ENCODE measurements at regions not wholly inside any gene's neighbourhood (a gene's known extent, or its start where the extent isn't known, plus 50 kb on each side); places are given as distances from the start of the nearest gene placed in this dataset.
"Not testable (repeated sequence)": the region's sequence is repeated elsewhere in the genome, so short reads cannot be mapped to it uniquely, and the experiment has no call there.

DNA sequence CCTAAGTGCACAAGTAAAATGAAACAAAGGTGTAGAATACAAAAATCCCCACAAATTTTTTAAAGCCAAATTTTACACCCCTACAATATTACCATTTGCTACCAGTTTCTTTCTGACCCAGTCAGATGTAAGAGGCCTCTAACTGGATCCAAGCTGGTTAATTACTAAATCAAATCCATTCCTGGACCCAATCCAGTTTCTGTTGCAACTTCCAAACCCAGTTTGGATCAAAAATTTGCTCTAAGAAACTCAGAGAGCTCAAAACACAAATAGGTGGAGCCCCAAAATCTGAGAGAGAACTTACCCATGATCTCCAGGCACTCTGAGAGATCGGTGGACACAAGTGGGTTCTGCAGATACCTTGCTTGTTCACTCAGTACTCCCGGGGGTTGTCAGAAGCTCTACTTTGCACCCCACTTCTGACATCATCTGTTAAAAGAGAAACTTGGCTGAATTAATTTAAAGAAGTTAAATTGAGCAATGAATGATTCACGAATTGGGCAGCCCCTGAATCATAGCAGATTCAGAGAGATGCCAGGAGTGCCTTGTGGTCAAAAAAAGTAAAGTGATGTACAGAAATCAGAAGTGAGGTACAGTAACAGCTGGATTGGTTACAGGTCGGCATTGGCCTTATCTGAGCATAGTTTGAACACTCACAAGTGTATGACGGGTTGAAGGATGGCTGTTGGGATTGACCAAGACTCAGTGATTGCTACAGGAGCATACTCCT is 448.0 kb downstream of the KCNT2 start:
- no peak for DNase-seq (ENCODE audit: low spot score)

DNA sequence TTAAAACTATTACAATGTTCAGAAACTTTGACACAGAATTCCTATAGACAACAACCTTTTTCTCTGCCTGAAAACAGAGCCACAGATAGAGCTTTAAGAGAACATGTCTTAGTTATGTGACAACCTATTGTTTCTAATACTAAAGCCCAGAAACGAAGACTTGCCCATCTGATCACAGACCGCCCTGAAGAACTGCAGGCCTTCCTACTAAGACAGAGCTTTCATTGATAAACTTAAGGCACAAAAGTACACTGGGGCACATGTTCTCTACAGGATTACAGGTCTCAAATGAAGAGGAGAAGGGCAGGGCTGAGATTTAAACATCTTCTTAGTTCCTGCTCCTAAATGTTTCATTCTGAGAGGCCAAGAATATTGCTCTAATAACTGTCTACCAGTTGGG is 452.7 kb downstream of the KCNT2 start:
- DNase-seq (ENCODE audit: low spot score), result no peak

DNA sequence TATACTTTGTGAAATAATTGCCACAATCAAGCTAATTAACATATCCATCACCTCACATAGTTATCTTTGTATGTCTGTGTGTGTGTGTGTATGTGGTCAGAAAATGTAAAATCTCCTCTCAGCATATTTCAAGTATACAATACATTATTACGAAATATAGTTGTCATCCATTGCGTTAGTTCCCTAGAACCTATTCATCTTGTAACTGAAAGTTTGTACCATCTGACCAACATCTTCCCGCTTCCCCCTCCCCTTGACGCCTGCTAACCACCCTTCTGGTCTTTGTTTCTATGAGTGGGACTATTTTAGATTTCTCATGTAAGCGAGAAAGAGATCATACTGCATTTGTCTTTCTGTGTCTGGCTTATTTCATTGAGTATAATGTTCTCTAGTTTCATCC is 455.3 kb downstream of the KCNT2 start:
- DNase-seq (ENCODE audit: low spot score), result no peak

DNA sequence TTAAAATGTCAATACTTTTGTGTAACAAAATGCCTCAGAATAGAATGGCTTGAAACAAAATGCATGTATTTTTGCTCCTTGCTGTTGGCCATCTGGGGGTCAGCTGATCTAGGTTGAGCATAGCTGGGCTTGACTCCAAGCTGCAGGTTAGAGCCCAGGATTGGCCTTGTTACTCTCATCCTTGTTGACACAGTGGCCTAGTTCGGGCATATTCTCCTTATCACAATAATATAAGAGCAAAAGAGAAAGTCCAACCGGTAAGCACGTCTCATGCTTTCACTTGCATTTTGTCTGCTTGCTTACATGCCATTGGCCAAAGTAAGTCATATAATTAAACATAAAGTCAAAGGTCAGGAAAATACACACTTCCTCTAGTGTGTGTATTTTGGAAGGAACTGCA is 456.2 kb downstream of the KCNT2 start:
- DNase-seq (ENCODE audit: low spot score), result no peak

DNA sequence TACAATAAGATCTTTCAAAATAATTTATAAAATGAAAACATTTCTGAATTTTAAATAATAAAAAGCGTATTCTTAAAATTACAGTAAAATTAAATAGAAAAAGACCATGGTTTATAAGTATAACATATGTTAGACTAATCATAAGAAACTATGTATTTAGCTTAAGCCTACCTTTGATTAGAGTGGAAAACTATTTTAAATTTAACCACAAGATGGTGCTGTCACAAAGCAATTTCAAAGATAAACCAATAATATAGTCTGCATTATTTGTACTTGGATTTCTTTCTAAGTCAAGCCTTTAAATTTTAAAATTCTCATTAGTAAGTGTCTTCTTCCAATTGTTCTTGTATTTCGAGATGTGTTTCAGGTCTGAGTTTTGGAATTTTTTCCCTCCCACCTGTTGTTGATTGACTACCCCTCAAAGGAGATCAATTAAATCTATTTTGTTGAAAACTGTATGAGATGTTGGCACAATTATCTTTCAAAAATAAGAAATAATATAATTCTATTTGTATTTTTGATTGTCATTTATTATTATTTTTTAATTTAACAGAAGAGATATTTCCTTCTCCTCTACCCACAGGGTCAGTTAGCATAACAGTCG is 459.8 kb downstream of the KCNT2 start:
- no peak for DNase-seq (ENCODE audit: low spot score)

DNA sequence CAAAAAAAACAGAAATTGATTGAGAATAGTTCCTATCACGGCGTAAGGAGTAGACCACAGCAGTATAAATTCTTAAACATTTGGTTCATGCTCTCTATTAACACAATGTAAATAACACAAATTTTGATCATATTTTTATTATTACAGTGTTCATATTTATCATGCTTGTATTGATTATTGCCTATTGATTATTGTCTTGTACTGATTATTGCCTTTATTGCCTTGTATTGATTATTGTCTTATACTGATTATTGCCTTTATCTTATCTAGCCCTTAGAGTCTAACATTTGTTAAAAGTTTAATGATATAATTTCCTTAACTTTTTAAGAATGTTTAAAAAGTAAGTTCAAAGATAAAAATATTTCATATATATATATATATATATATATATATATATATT is 460.7 kb downstream of the KCNT2 start:
- no peak for DNase-seq (ENCODE audit: low spot score)

DNA sequence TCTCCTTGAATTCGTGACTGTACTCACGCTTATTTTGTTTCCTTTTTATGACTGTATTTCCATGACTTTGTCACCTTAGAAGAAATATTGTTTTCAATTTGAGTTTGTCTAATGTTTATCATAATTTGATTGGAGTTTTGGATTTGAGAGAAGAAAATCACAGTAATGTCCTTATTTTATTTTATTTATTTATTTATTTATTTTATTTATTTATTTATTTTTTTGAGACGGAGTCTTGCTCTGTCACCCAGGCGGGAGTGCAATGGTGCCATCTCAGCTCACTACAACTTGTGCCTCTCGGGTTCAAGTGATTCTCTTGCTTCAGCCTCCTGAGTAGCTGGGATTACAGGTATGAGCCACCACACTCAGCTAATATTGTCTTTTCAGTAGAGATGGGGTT is 463.1 kb downstream of the KCNT2 start:
- DNase-seq (ENCODE audit: low spot score), result not testable (repeated sequence)

DNA sequence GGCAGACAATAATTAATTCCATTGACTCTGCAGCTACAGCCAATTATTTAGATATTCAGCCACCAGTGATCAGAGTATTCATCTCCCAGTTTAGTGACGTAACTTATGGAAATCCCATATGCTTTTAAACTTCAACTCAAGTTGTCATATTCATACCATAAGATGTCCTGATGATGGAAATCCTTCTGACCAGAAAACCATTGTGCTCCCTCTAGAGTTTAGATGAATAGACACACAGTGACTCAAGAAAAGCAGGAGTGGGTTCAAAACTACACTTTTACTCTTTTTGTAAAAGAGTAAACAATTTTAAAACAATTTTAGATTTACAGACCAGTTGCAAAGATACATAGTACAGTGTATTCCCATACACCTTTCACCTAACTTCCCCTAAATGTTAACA is 463.7 kb downstream of the KCNT2 start:
- no peak for DNase-seq (ENCODE audit: low spot score)

DNA sequence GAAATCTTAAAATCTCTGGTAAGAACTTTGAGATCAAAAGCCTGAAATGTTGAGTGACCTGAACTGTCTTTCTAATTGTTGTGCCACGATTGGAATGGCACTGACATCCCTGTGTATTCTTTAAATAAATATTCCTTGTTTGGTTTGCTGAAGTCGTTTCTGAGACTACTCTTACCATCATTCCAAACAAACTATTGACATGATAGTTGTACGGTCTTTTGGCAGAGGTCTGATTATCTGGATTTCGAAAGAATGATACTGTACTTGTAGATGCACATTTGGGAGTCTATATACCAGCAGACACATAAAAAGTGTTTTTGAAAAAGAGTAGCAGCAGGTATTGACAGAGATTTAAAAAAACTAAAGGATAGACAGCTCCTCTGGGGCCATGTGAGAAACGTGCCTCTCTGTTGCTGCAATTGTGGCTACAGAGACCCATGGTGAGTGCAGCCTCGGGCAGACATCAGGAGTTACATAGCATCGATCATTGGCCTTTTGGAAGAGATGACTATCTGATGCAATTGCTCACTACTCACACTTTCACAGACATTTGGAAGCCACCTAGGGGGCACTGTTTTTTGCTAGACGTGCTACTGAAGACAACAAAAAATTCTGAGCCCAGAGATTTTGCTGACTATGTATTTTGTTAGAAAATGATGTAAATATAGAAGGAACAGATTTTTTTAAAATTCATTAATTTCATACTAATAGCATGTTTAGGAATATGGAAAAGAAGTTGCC is 464.5 kb downstream of the KCNT2 start:
- no peak for DNase-seq (ENCODE audit: low spot score)

DNA sequence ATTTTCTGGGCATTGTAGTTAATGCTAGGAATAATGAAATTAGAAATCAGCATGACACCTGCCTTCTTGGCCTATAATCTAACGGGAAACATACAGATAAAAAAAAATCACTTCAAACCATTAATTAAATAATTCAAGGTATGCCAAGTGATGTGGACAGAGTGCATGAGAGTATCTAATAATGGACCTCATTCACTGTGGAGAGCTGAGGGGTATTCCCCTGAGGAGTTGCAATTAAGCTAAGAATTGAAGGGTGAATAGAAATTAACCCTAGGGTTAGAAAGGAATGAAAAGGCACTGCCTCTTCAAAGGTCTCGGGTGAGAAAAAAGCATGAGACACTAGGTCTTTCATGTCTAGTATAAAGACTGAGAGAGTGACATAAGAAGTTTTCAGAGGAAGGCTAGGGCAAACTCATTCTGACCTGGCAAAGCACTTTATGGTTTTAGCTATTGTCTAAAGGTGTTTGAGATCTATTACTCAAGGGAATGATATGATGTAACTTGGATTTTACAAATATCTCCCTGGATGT is 466.1 kb downstream of the KCNT2 start:
- DNase-seq (ENCODE audit: low spot score), result no peak

DNA sequence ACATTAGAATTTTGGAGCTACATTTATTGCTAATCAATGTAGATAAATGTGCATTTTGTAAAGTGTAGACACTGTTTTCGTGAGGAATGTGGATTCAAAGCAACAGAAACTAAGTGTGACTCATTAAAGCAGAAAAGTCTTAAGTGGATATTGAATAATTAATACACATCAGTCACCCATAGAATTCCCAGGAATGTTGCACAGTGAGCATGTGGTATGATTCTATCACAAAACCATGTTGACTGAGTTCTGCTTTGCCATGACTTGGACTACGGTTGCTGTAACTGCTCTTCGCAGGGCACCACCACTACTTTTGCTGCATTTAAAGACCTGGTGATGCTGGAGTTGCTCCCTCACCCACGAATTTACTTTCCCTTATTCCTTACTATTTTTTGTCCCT is 471.8 kb downstream of the KCNT2 start:
- DNase-seq (ENCODE audit: low spot score), result no peak

DNA sequence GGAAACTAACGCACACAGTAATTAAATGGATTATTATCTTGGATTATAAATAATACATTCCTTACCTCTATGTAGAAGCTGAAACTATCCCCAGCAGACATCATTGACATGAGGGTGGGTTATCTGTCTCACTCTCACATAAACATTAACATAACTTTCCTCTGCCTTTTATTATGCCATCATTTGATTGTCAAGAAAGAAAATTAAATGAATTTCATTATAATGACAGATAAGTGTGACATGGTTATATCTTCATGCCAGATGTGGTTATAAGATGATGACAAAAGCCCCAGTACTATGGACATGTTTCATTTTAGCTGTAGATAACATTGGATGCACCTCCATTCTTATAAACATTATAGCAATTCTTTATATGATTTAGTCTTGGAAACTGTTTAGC is 476.5 kb downstream of the KCNT2 start:
- DNase-seq (ENCODE audit: low spot score), result no peak

DNA sequence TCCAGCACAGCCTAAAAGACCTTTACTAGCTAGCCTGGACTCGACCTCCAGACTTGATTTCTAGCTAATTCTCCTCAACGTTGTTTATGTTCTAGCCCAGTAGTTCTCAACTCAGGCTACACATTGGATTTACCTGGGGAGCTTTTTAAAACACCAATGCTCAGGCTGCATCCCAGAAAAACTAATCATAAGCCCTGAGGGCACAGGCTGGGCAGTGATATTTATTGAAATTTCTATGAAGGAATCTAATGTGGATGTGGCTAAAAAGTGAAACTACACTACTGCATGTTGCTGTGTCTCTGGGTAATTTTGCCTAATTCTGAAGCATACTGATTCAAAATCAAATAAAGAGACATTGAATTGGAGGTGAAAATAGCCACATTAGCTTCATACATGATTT is 479.4 kb downstream of the KCNT2 start:
- DNase-seq (ENCODE audit: low spot score), result no peak

DNA sequence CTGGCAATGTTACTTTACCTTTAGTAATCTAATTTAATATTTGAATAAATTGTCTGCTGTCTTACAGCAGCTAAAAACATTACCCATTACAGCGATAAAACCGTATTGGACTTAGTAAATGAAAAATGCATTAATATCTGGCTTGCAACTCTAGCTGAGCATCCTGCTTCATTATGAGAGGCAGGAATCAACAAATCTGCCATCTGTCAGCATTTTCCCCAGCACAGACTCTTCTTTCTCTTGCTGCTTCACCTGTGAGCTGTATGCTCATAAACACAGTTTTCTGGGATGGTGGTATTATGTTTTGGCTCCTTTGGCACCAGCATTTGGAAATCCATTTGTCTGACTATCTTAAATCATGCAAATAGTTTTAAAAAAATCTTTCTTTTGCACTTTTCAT is 487.1 kb downstream of the KCNT2 start:
- no peak for DNase-seq (ENCODE audit: low spot score)

DNA sequence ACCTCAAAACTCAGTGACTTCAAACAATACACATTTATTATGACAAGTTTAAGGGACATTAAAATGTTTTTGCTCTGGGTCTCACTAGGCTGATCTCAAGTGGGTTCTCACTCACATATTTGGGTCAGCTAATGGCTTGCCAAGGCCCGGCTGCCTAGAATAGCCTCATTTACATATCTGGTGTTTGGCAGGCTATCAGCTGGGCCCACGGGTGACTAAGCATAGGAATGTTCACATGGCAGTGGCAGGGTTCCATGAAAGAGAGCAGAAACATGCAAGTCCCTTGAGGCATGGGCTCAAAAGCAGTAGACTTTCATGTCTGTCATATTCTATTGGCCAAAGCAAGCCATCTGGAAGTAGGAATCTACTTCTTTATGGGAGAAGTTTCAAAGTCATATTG is 492.6 kb downstream of the KCNT2 start:
- DNase-seq (ENCODE audit: low spot score), result no peak

DNA sequence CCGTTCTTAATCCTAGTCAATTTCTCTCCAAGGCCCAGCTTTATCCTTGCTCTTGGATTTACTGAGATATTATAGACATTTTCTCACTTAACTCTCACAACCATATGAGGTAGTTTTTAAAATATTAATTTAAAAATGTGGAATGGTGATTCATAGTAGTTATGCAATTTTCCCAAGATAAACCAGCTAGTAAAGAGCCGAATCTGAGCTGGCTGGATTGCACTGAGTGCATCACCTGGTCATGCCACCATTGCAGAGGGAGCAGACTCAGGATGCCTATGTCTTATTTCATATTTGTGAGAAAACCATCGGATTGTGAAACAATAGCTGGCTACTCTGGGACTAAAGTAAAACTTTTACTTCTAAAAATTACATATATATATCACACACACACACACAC is 494.0 kb downstream of the KCNT2 start:
- DNase-seq (ENCODE audit: low spot score), result no peak

DNA sequence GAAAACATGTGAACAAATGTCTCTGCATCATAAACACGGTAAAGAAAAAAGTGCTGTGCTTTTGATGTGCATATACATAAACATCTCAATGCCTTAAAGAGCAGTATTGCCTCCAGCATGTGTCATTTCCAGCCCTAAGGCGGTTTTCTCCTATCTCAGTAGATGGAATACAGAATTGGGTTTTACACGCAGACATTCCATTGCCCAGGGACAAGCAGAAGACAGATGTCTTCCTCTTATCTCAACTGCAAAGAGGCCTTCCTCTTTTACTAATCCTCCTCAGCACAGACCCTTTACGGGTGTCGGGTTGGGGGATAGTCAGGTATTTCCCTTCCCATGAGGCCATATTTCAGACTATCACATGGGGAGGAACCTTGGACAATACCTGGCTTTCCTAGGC is 499.2 kb downstream of the KCNT2 start:
- DNase-seq (ENCODE audit: low spot score), result not testable (repeated sequence)

DNA sequence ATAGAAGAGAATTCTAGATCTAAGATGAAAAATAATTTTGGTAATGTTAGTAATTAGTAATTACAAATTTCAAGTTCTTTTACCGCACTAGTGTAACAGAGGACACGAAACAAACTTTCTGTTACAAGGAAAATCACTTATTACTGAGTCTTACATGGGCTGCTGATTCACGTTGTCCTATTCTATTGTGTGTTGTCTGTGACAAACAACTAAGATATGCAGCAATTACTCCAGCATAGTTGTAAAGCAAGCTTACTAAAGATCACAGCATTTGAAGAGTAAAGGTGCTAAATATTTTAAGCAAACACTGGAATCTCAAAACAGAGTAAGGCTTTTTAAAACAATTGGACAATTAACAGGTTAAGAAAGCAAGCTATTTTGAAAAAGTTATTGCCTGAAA is 502.3 kb downstream of the KCNT2 start:
- no peak for DNase-seq (ENCODE audit: low spot score)

DNA sequence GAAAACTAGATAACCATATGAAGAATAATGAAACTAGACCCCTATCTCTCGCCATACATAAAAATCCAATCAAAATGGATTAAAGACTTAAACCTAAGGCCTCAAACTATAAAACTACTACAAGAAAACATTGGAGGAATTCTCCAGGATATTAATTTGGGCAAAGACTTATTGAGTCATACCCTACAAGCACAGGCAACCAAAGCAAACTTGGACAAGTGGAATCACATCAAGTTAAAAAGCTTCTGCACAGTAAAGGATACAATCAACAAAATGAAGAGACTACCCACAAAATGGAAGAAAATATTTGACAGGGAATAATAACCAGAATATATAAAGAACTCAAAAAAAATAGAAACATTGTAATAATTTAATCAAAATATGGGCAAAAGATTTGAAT is 505.4 kb downstream of the KCNT2 start:
- DNase-seq (ENCODE audit: low spot score), result no peak

DNA sequence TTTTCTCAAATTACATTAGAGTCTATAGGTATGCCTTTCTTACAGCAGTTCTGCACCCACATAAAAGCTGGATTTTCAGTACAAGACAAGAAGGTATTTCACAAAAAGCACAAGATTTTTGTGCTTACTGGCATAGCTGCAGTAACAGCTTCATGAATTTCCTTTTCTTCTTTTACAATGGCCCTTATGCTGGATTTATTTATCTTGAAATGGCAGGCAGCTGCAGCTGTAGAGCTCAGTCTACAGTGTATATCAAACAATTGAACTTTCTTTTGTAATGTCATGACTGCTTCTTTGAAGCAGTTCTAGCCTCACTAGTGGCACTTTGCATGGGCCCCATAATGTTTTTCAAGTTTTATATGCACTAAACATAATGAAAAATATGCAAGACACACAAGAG is 510.2 kb downstream of the KCNT2 start:
- DNase-seq (ENCODE audit: low spot score), result no peak

DNA sequence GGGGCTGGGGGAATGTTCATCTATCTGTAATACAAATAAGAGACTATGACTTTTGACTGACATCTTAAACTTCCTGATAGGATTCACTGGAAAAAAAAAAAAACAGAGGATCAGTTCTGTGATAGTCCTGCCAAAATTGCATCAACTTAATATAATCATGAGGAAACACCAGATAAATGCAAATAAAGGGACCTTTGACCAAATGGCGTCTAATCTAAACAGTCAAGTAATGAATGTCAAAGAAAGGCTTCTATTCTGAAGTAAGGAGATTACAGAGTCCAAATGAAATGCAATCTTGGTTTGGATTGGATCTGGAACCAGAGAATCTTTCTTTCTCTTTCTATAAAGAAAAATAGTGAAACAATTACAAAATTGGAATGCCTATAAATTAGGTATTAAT is 513.4 kb downstream of the KCNT2 start:
- DNase-seq (ENCODE audit: low spot score), result no peak

DNA sequence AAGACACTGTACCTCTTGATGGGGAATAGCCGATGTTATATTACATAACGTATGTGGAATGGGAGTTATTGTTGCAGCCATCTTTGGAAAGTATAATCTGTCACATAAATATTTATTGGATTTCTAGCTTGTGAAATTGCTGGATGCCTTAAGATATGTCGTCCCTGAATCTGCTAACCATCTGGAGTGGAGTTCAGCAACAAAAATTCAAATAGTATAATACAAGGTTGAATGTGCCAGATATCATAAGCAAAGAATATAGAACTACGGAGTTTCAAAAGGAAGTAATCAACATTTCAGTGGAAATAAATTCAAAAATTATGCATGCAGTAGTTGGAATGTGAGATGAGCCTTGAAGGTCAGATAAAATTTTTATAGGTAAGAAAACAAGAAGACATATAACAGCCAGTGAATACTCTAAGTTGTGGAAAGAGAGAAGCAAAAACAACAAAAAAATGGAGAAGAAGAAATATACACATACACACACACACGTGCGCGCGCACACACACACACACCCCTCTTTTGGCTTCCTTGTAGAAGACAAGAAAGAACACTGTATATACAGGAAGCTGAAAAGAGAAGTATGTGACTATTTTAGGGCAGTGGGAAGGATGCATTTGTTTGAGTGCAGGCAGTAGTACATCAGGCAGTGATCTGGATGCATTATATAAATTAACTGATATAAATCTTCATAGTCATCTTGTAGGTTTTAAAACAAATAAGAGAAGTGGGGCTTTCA is 516.7 kb downstream of the KCNT2 start:
- DNase-seq (ENCODE audit: low spot score), result no peak

DNA sequence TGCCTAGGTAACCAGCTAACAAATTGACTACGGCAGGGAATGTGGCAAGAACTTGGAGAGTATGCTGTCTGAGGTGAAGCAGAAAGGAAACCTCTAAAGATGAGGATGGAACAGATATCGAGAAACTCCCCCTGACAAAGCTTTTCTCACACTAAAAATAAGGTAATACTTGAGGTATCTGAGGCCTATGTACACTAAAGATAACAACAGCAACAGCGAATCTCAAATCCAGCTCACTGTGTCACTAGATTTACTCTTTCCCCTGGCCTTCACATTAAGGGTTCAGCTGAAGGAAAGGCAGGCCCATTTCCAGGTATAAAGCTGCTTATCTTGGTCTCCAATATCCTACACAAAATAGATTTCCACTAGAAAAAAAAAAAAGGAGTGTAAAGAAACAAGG is 518.0 kb downstream of the KCNT2 start:
- no peak for DNase-seq (ENCODE audit: low spot score)
